PC-9 (cell line): ENCODE measurements at regions not wholly inside any gene's neighbourhood (a gene's known extent, or its start where the extent isn't known, plus 50 kb on each side); places are given as distances from the start of the nearest gene placed in this dataset.

Source experiments
- BruUV-seq: library from RNA; stranded (reverse); fragments of 400-500 nt; replicated peaks from 2 replicates; lab custom pipeline; 2021; lab: Mats Ljungman, UMichigan
- CTCF ChIA-PET: fragments of 300-600 bp; sonication (Branson Sonifier 250); formaldehyde crosslinking; loops from one replicate; lab custom pipeline; 2022; ENCODE audit warnings: antibody characterized with exemption; lab: Charles Lee
- POLR2A ChIA-PET: fragments of 300-600 bp; sonication (Branson Sonifier 250); formaldehyde crosslinking; loops from one replicate; lab custom pipeline; 2022; ENCODE audit warnings: antibody characterized with exemption; ENCODE audit not compliant: unreplicated experiment; lab: Charles Lee
- DNase-seq, 2 experiments: peaks; one replicate each; pipeline versions ENCODE4 v3.0.0 to v3.0.0-alpha.2; 2015 to 2022; ENCODE audit warnings: mixed read lengths in 1 of 2
- H2AFZ ChIP-seq: fragments of 200-600 bp; sonication (generic); 2 replicates; pipeline ENCODE4 v1.8.1; 2017; ENCODE audit warnings: antibody characterized with exemption
- H3F3A ChIP-seq: fragments of 200-600 bp; sonication (generic); 2 replicates; pipeline ENCODE4 v1.8.1; 2017; ENCODE audit warnings: antibody characterized with exemption, mild to moderate bottlenecking, low read depth; ENCODE audit not compliant: insufficient read depth
- H3K27ac ChIP-seq: fragments of 200-600 bp; sonication (generic); 2 replicates; pipeline ENCODE4 v1.6.1; 2016; ENCODE audit warnings: mixed run types
- H3K27me3 ChIP-seq: fragments of 200-600 bp; sonication (generic); 2 replicates; pipeline ENCODE4 v1.6.1; 2016; ENCODE audit warnings: low read depth, mixed run types; ENCODE audit not compliant: insufficient read depth
- H3K36me3 ChIP-seq: fragments of 200-600 bp; sonication (generic); 2 replicates; pipeline ENCODE4 v1.6.1; 2016; ENCODE audit warnings: low read depth, mixed run types
- H3K4me1 ChIP-seq: fragments of 200-600 bp; sonication (generic); replicated peaks from 2 replicates; pipeline ENCODE4 v1.6.1; 2016; ENCODE audit warnings: mixed run types; ENCODE audit not compliant: insufficient read depth
- H3K4me2 ChIP-seq: fragments of 200-600 bp; sonication (generic); 2 replicates; pipeline ENCODE4 v1.6.1; 2017; ENCODE audit warnings: mixed run types
- H3K4me3 ChIP-seq: fragments of 200-600 bp; sonication (generic); 2 replicates; pipeline ENCODE4 v1.6.1; 2016; ENCODE audit warnings: mixed run types
- H3K79me2 ChIP-seq: fragments of 200-600 bp; sonication (generic); 2 replicates; pipeline ENCODE4 v1.6.1; 2017; ENCODE audit warnings: low read depth, mixed run types
- H3K9me2 ChIP-seq: fragments of 200-600 bp; sonication (generic); 2 replicates; pipeline ENCODE4 v1.8.1; 2017; ENCODE audit warnings: mild to moderate bottlenecking; ENCODE audit not compliant: insufficient read depth
- H3K9me3 ChIP-seq: fragments of 200-600 bp; sonication (generic); 2 replicates; pipeline ENCODE4 v1.8.1; 2016; ENCODE audit warnings: low read depth; ENCODE audit not compliant: insufficient read depth
- H4K20me1 ChIP-seq: fragments of 200-600 bp; sonication (generic); 2 replicates; pipeline ENCODE4 v1.8.1; 2017; ENCODE audit not compliant: insufficient read depth
- CTCF ChIP-seq: fragments of 200-600 bp; sonication (generic); conservative IDR thresholded peaks from 2 replicates; pipeline ENCODE4 v1.6.1; 2017; ENCODE audit warnings: mixed run types, antibody characterized with exemption, mild to moderate bottlenecking, moderate library complexity
- EZH2 ChIP-seq: fragments of 200-600 bp; sonication (generic); IDR thresholded peaks from 2 replicates; pipeline ENCODE4 v1.8.0; 2017; ENCODE audit warnings: antibody characterized with exemption, low read depth
- intact Hi-C: fragments of 100-400 bp; cut with micrococcal nuclease; formaldehyde crosslinking; loops from one replicate; pipeline ENCODE4 v1.10.0; 2022; ENCODE audit not compliant: unreplicated experiment

- ChIA-PET CTCF (no interaction called here), POLR2A (no interaction called here)
- H3K9me2 ChIP-seq = peaks cover 3% of the 10 kb centered on the region; the same call in 1 of the 2 replicates
- no peaks in the 10 kb centered on the region for H3K36me3 ChIP-seq
- H3K4me1 ChIP-seq = 0 out of 2 replicates have a peak, but pooled peaks cover 7% of the 10 kb centered on the region
- no peak overlapping the region for H2AFZ ChIP-seq
- H3F3A ChIP-seq = no peaks in the 10 kb centered on the region
- H3K9me3 ChIP-seq = no peaks in the 10 kb centered on the region
- H3K4me2 ChIP-seq = no peak overlapping the region
- no peaks in the 10 kb centered on the region for H4K20me1 ChIP-seq
- no peak overlapping the region for H3K4me3 ChIP-seq
- H3K27ac ChIP-seq = no peak overlapping the region
- TF ChIP-seq CTCF = no peak
- TF ChIP-seq EZH2 = no peak
- H3K27me3 ChIP-seq = no peaks in the 10 kb centered on the region
- BruUV-seq = no TSS peak
- H3K79me2 ChIP-seq = no peaks in the 10 kb centered on the region
- intact Hi-C loops = no loop called here
- no peak for DNase-seq
Observed at GRCh38 chr7:17118412-17118811, 180.0 kb upstream of the AHR start.

- no peak for TF ChIP-seq EZH2
- no peak for TF ChIP-seq CTCF
- no peaks in the 10 kb centered on the region for H3K9me3 ChIP-seq
- CTCF ChIA-PET = no interaction called here
Observed at GRCh38 chr7:17120756-17121155, 177.7 kb upstream of the AHR start.

GRCh38 chr7:17121671-17122070 lies 176.8 kb upstream of the AHR start:
- no peaks in the 10 kb centered on the region for H3K79me2 ChIP-seq
- no TSS peak for BruUV-seq
- no peaks in the 10 kb centered on the region for H3K36me3 ChIP-seq
- peaks cover 3% of the 10 kb centered on the region; the same call in 1 of the 2 replicates for H3K9me2 ChIP-seq
- TF ChIP-seq EZH2 (no peak), CTCF (no peak)
- H3K27me3 ChIP-seq = no peaks in the 10 kb centered on the region
- H3K9me3 ChIP-seq = no peaks in the 10 kb centered on the region
- no peak overlapping the region for H3K4me2 ChIP-seq
- intact Hi-C loops = no loop called here
- H3K27ac ChIP-seq = no peak overlapping the region
- DNase-seq = no peak
- H3K4me1 ChIP-seq = 0 out of 2 replicates have a peak, but pooled peaks cover 7% of the 10 kb centered on the region
- CTCF ChIA-PET = no interaction called here
- POLR2A ChIA-PET = no interaction called here
- H3K4me3 ChIP-seq = no peak overlapping the region
- no peaks in the 10 kb centered on the region for H3F3A ChIP-seq
- no peak overlapping the region for H2AFZ ChIP-seq
- H4K20me1 ChIP-seq = no peaks in the 10 kb centered on the region

More at GRCh38 chr7:17120756-17121155, 177.7 kb upstream of the AHR start:
- POLR2A ChIA-PET = no interaction called here
- no TSS peak for BruUV-seq
- H3K4me3 ChIP-seq = no peak overlapping the region
- no peak overlapping the region for H2AFZ ChIP-seq
- H3K36me3 ChIP-seq = no peaks in the 10 kb centered on the region
- DNase-seq = no peak
- H3K27me3 ChIP-seq = no peaks in the 10 kb centered on the region
- intact Hi-C loops = no loop called here
- peaks cover 3% of the 10 kb centered on the region; the same call in 1 of the 2 replicates for H3K9me2 ChIP-seq
- H3K79me2 ChIP-seq = no peaks in the 10 kb centered on the region
- H3K27ac ChIP-seq = no peak overlapping the region
- 0 out of 2 replicates have a peak, but pooled peaks cover 7% of the 10 kb centered on the region for H3K4me1 ChIP-seq
- no peaks in the 10 kb centered on the region for H3F3A ChIP-seq
- no peak overlapping the region for H3K4me2 ChIP-seq
- no peaks in the 10 kb centered on the region for H4K20me1 ChIP-seq
